IMR-90 (cell line): ENCODE measurements at regions not wholly inside any gene's neighbourhood (a gene's known extent, or its start where the extent isn't known, plus 50 kb on each side); places are given as distances from the start of the nearest gene placed in this dataset.

ENCODE experiments used
- ATAC-seq: fragments of 200-7000 bp; cut with Tn5 transposase; 2 replicates; pipeline ENCODE4 v1.9.1; 2020; ENCODE audit warnings: low read depth, mild to moderate bottlenecking, moderate library complexity
- BruUV-seq: library from RNA; stranded (reverse); fragments of 400-500 nt; replicated peaks from 2 replicates; lab custom pipeline; 2021; lab: Mats Ljungman, UMichigan
- CTCF ChIA-PET: fragments of 300-600 bp; formaldehyde crosslinking; extraction: SDS; loops from one replicate; lab custom pipeline; 2021; ENCODE audit warnings: antibody characterized with exemption; lab: Yijun Ruan, JAX
- POLR2A ChIA-PET: fragments of 300-600 bp; sonication (Branson Sonifier 250); formaldehyde crosslinking; loops from one replicate; lab custom pipeline; 2022; ENCODE audit warnings: antibody characterized with exemption; ENCODE audit not compliant: unreplicated experiment; lab: Charles Lee
- DNase-seq: peaks from one replicate; pipeline ENCODE4 v3.0.0; 2013
- H2AFZ ChIP-seq: replicated peaks from 2 replicates; pipeline ENCODE3; 2013; ENCODE audit warnings: low read length, mild to moderate bottlenecking; ENCODE audit not compliant: poor library complexity
- H2AK5ac ChIP-seq: 2 replicates; pipeline ENCODE4 v1.6.1; 2013; ENCODE audit warnings: low read depth, low read length, inconsistent platforms
- H2AK9ac ChIP-seq: replicated peaks from 2 replicates; pipeline ENCODE3; 2013; ENCODE audit warnings: mild to moderate bottlenecking, low read depth, low read length, moderate library complexity; ENCODE audit not compliant: poor library complexity
- H2BK120ac ChIP-seq: 2 replicates; pipeline ENCODE4 v1.6.1; 2013; ENCODE audit warnings: low read depth, low read length, inconsistent platforms
- H2BK15ac ChIP-seq: 3 replicates; pipeline ENCODE4 v1.6.1; 2013; ENCODE audit warnings: low read depth, low read length, inconsistent platforms
- H2BK20ac ChIP-seq: 2 replicates; pipeline ENCODE4 v1.6.1; 2013; ENCODE audit warnings: low read depth, mild to moderate bottlenecking, inconsistent platforms, low read length, moderate library complexity
- H2BK5ac ChIP-seq: 2 replicates; pipeline ENCODE4 v1.6.1; 2013; ENCODE audit warnings: mild to moderate bottlenecking, low read depth, low read length, inconsistent platforms; ENCODE audit not compliant: poor library complexity, severe bottlenecking
- H3K14ac ChIP-seq: replicated peaks from 2 replicates; pipeline ENCODE4 v1.6.1; 2013; ENCODE audit warnings: low read depth, low read length, inconsistent platforms
- H3K18ac ChIP-seq: 2 replicates; pipeline ENCODE4 v1.6.1; 2013; ENCODE audit warnings: low read depth, low read length, control low read depth
- H3K23ac ChIP-seq: 2 replicates; pipeline ENCODE4 v1.6.1; 2013; ENCODE audit warnings: low read depth, low read length, inconsistent platforms
- H3K27ac ChIP-seq: 2 replicates; pipeline ENCODE4 v1.5.1; 2013; ENCODE audit warnings: mild to moderate bottlenecking, control low read depth, low read length; ENCODE audit not compliant: insufficient read depth
- H3K27me3 ChIP-seq: 2 replicates; pipeline ENCODE4 v1.6.1; 2013; ENCODE audit warnings: low read length; ENCODE audit not compliant: control insufficient read depth, insufficient read depth
- H3K36me3 ChIP-seq: 2 replicates; pipeline ENCODE4 v1.6.1; 2013; ENCODE audit warnings: low read length, mixed read lengths; ENCODE audit not compliant: control insufficient read depth, insufficient read depth
- H3K4ac ChIP-seq: 2 replicates; pipeline ENCODE4 v1.6.1; 2013; ENCODE audit warnings: low read depth, low read length, inconsistent platforms
- H3K4me1 ChIP-seq: 2 replicates; pipeline ENCODE4 v1.6.1; 2013; ENCODE audit warnings: low read length, mixed read lengths; ENCODE audit not compliant: control insufficient read depth, insufficient read depth
- H3K4me2 ChIP-seq: 2 replicates; pipeline ENCODE4 v1.6.1; 2013; ENCODE audit warnings: low read depth, mild to moderate bottlenecking, control low read depth, low read length, moderate library complexity
- H3K4me3 ChIP-seq: 2 replicates; pipeline ENCODE4 v1.5.1; 2013; ENCODE audit warnings: low read depth, mild to moderate bottlenecking, control low read depth, low read length, moderate library complexity; ENCODE audit not compliant: insufficient read depth
- H3K56ac ChIP-seq: 2 replicates; pipeline ENCODE4 v1.6.1; 2013; ENCODE audit warnings: low read length, inconsistent platforms; ENCODE audit not compliant: insufficient read depth; ENCODE audit errors: extremely low read depth
- H3K79me1 ChIP-seq, 2 experiments: 2 replicates each; pipeline ENCODE4 v1.6.1; 2013; ENCODE audit warnings: low read length in 2 of 2, inconsistent platforms in 1 of 2, low read depth in 1 of 2
- H3K9ac ChIP-seq: 2 replicates; pipeline ENCODE4 v1.6.1; 2013; ENCODE audit warnings: low read depth, low read length, control low read depth
- H3K9me1 ChIP-seq: 2 replicates; pipeline ENCODE4 v1.6.1; 2013; ENCODE audit warnings: low read length, inconsistent platforms; ENCODE audit not compliant: insufficient read depth
- H3K9me3 ChIP-seq: 2 replicates; pipeline ENCODE4 v1.6.1; 2013; ENCODE audit warnings: low read length; ENCODE audit not compliant: control insufficient read depth, insufficient read depth
- H4K20me1 ChIP-seq: 2 replicates; pipeline ENCODE4 v1.6.1; 2013; ENCODE audit warnings: low read length, inconsistent platforms; ENCODE audit not compliant: insufficient read depth
- H4K5ac ChIP-seq: 2 replicates; pipeline ENCODE4 v1.6.1; 2013; ENCODE audit warnings: mild to moderate bottlenecking, low read depth, low read length, control low read depth
- H4K8ac ChIP-seq, 2 experiments: 2 replicates each; pipeline ENCODE4 v1.6.1; 2013; ENCODE audit warnings: low read depth in 2 of 2, low read length in 2 of 2, control low read depth in 1 of 2, inconsistent platforms in 1 of 2
- H4K91ac ChIP-seq: 2 replicates; pipeline ENCODE4 v1.6.1; 2013; ENCODE audit warnings: low read depth, low read length, inconsistent platforms; ENCODE audit not compliant: insufficient read depth
- CEBPB ChIP-seq: IDR thresholded peaks from 2 replicates; pipeline ENCODE4 v1.6.1; 2012; ENCODE audit warnings: low read depth, low read length, improper control_type of control experiment
- CHD1 ChIP-seq: IDR thresholded peaks from 2 replicates; pipeline ENCODE4 v1.6.1; 2012; ENCODE audit warnings: low read depth, low read length, improper control_type of control experiment
- WGBS, 2 experiments: methylation state at CpG; one replicate each; pipeline versions ENCODE4 v1.1.5 to v1.1.7; 2013; ENCODE audit warnings: missing lambda C conversion rate in 2 of 2; ENCODE audit not compliant: insufficient read length in 1 of 2; ENCODE audit errors: extremely low coverage in 2 of 2; 5-methylcytosine and 5-hydroxymethylcytosine counted together
- dilution Hi-C: fragments of 300-500 bp; cut with HindIII; formaldehyde crosslinking; loops from one replicate; pipeline ENCODE4 v1.14.3; 2018; ENCODE audit warnings: low sequenced_read_pairs; ENCODE audit not compliant: unreplicated experiment
- in situ Hi-C: fragments of 300-500 bp; cut with MboI; formaldehyde crosslinking; loops from 3 replicates; pipeline ENCODE4 v1.14.3; 2019; ENCODE audit warnings: low sequenced_read_pairs, inconsistent platforms, mixed read lengths
- intact Hi-C: fragments of 100-400 bp; cut with micrococcal nuclease; formaldehyde crosslinking; loops from 2 replicates; pipeline ENCODE4 v1.10.0; 2022

- intact Hi-C loops = no loop called here
- no peak overlapping the region; the same call in 1 of the 2 replicates for H4K5ac ChIP-seq
- ATAC-seq (no peak), DNase-seq (no peak)
- peak overlapping the region; percentile 87 for H2BK120ac ChIP-seq
- no peak overlapping the region for H3K27ac ChIP-seq
- no peak overlapping the region for H2AK9ac ChIP-seq
- peak overlapping the region; percentile 84 for H2AK5ac ChIP-seq
- peaks cover under 1 to 31% of the 10 kb centered on the region in 2 experiments; a peak in 3 of 4 replicates for H3K79me1 ChIP-seq
- peaks cover 27% of the 10 kb centered on the region for H3K9me1 ChIP-seq
- H2BK5ac ChIP-seq = no peak overlapping the region
- POLR2A ChIA-PET = no interaction called here
- H4K20me1 ChIP-seq = peaks cover 30% of the 10 kb centered on the region
- H3K9ac ChIP-seq = no peak overlapping the region
- in situ Hi-C loops = no loop called here
- H4K91ac ChIP-seq = peak overlapping the region; percentile 76
- H2BK15ac ChIP-seq = peak overlapping the region; percentile 48; the same call in 1 of the 3 replicates
- H4K8ac ChIP-seq = no peak overlapping the region; a peak in 1 of 4 replicates
- CTCF ChIA-PET = interaction anchor here (0.5 kb wide), 1 partner anchor 32 kb away, joined by 5 read pairs; no protein-coding TSS in a partner anchor
- no peak overlapping the region for H3K4me3 ChIP-seq
- dilution Hi-C loops = no loop called here
- peak overlapping the region; percentile 41 for H2BK20ac ChIP-seq
- peak overlapping the region; percentile 36; the same call in 1 of the 2 replicates for H3K14ac ChIP-seq
- no peaks in the 10 kb centered on the region for H3K36me3 ChIP-seq
- BruUV-seq = no TSS peak
- peak overlapping the region; percentile 26; the same call in 1 of the 2 replicates for H3K18ac ChIP-seq
- peaks cover 37% of the 10 kb centered on the region for H3K4me1 ChIP-seq
- H3K4me2 ChIP-seq = no peak overlapping the region
- TF ChIP-seq CEBPB (0 out of 2 replicates have a peak, but pooled peaks have one; percentile 26), CHD1 (no peak)
- WGBS, 2 experiments = 88% methylated on average over 4 of the region's 8 CpGs; no CpG with 5 or more reads in 1 of the 2 experiments
- no peak overlapping the region for H3K56ac ChIP-seq
- H3K9me3 ChIP-seq = no peaks in the 10 kb centered on the region
- H3K23ac ChIP-seq = no peak overlapping the region; the same call in 1 of the 2 replicates
- peak overlapping the region; percentile 76 for H3K4ac ChIP-seq
- H3K27me3 ChIP-seq = peaks cover 2% of the 10 kb centered on the region; the same call in 1 of the 2 replicates
- peak overlapping the region; percentile 28 for H2AFZ ChIP-seq
Observed at GRCh38 chr12:123096182-123096581, 54.7 kb downstream of the PITPNM2 start.
